ENCODE measurements at regions not wholly inside any gene's neighbourhood (a gene's known extent, or its start where the extent isn't known, plus 50 kb on each side); places are given as distances from the start of the nearest gene placed in this dataset.
"Not testable (repeated sequence)": the region's sequence is repeated elsewhere in the genome, so short reads cannot be mapped to it uniquely, and the experiment has no call there.

DNA sequence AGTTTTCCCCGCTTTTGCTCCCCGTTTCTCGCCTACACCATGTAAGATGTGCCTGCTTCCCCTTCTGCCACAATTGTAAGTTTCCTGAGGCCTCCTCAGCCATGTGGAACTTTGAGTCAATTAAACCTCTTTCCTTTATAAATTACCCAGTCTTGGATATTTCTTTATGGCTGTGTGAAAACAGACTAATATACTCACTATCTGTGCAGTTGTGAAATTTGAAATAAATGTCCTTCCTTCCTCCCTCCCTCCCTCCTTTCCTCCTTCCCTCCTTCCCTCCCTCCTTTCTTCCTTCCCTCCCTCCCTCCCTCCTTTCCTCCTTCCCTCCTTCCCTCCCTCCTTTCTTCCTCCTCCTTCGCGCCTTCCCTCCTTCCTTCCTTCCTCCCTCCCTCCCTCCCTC is 132.8 kb downstream of the RFPL4B start:
- not testable (repeated sequence) for H3K4me1 Mint-ChIP-seq; H3K36me3 ChIP-seq (ENCODE audit: insufficient read depth); H3K27me3 Mint-ChIP-seq (ENCODE audit: insufficient read depth, low read depth, poor library complexity); H3K27ac Mint-ChIP-seq; H4K20me1 ChIP-seq (replicated peaks; ENCODE audit: insufficient read depth); H3K9me2 ChIP-seq (ENCODE audit: insufficient read depth); H3K9me3 Mint-ChIP-seq; H3K27me3 ChIP-seq (ENCODE audit: insufficient read depth); DNase-seq (ENCODE audit: low spot score); H2AFZ ChIP-seq; H3K4me3 ChIP-seq; H3K79me2 ChIP-seq (replicated peaks; ENCODE audit: insufficient read depth); H3F3A ChIP-seq (replicated peaks; ENCODE audit: low read depth); H3K4me2 ChIP-seq; H3K27ac ChIP-seq (ENCODE audit: low read depth); H3K36me3 Mint-ChIP-seq (ENCODE audit: low read depth); H3K4me3 Mint-ChIP-seq; ATAC-seq; H3K4me1 ChIP-seq (ENCODE audit: insufficient read depth)

- H2AFZ ChIP-seq: no peak overlapping the region
- no peaks in the 10 kb centered on the region for H3K9me3 Mint-ChIP-seq
- no peak for TF ChIP-seq POLR2AphosphoS5 (IDR thresholded peaks at IDR 0.05; ENCODE audit: low read depth)
- TF ChIP-seq, protein P1, sequence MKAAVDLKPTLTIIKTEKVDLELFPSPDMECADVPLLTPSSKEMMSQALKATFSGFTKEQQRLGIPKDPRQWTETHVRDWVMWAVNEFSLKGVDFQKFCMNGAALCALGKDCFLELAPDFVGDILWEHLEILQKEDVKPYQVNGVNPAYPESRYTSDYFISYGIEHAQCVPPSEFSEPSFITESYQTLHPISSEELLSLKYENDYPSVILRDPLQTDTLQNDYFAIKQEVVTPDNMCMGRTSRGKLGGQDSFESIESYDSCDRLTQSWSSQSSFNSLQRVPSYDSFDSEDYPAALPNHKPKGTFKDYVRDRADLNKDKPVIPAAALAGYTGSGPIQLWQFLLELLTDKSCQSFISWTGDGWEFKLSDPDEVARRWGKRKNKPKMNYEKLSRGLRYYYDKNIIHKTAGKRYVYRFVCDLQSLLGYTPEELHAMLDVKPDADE (IDR thresholded peaks at IDR 0.05): no peak
- TF ChIP-seq EZH2 (IDR thresholded peaks at IDR 0.05; ENCODE audit: low read depth, unreplicated experiment): no peak
- no peak for TF ChIP-seq JUNB (IDR thresholded peaks at IDR 0.05; ENCODE audit: unreplicated experiment)
- TF ChIP-seq NANOG (IDR thresholded peaks at IDR 0.05; ENCODE audit: borderline replicate concordance): no peak
- TF ChIP-seq CREB1 (CRISPR knock-in tag; IDR thresholded peaks at IDR 0.05; ENCODE audit: low read depth): no peak
- no peak for TF ChIP-seq REST (IDR thresholded peaks at IDR 0.05; ENCODE audit: unreplicated experiment)
- TF ChIP-seq, protein P2, sequence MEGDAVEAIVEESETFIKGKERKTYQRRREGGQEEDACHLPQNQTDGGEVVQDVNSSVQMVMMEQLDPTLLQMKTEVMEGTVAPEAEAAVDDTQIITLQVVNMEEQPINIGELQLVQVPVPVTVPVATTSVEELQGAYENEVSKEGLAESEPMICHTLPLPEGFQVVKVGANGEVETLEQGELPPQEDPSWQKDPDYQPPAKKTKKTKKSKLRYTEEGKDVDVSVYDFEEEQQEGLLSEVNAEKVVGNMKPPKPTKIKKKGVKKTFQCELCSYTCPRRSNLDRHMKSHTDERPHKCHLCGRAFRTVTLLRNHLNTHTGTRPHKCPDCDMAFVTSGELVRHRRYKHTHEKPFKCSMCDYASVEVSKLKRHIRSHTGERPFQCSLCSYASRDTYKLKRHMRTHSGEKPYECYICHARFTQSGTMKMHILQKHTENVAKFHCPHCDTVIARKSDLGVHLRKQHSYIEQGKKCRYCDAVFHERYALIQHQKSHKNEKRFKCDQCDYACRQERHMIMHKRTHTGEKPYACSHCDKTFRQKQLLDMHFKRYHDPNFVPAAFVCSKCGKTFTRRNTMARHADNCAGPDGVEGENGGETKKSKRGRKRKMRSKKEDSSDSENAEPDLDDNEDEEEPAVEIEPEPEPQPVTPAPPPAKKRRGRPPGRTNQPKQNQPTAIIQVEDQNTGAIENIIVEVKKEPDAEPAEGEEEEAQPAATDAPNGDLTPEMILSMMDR (conservative IDR thresholded peaks at IDR 0.05; ENCODE audit: low read depth in 2 of 2): no peak
- TF ChIP-seq EZH2phosphoT487 (IDR thresholded peaks at IDR 0.05; ENCODE audit: unreplicated experiment): no peak
- no peak for TF ChIP-seq ZNF462 (CRISPR knock-in tag; IDR thresholded peaks at IDR 0.05)
- TF ChIP-seq ZNF114 (CRISPR knock-in tag; IDR thresholded peaks at IDR 0.05): no peak
- ATAC-seq (no peak), DNase-seq (ENCODE audit: low spot score) (no peak)
- no peaks in the 10 kb centered on the region for H3K4me1 ChIP-seq (ENCODE audit: insufficient read depth)
- no peaks in the 10 kb centered on the region for H3K4me1 Mint-ChIP-seq
- no peaks in the 10 kb centered on the region for H3K27me3 ChIP-seq (ENCODE audit: insufficient read depth)
- H3K79me2 ChIP-seq (replicated peaks; ENCODE audit: insufficient read depth): no peaks in the 10 kb centered on the region
- H3K4me3 Mint-ChIP-seq: no peak overlapping the region
- no peaks in the 10 kb centered on the region for H4K20me1 ChIP-seq (replicated peaks; ENCODE audit: insufficient read depth)
- H3K36me3 Mint-ChIP-seq (ENCODE audit: low read depth): no peaks in the 10 kb centered on the region
- no peaks in the 10 kb centered on the region for H3F3A ChIP-seq (replicated peaks; ENCODE audit: low read depth)
- no peaks in the 10 kb centered on the region for H3K36me3 ChIP-seq (ENCODE audit: insufficient read depth)
- H3K27me3 Mint-ChIP-seq (ENCODE audit: insufficient read depth, low read depth, poor library complexity): no peaks in the 10 kb centered on the region
- no peak overlapping the region for H3K4me3 ChIP-seq
- peaks cover 8% of the 10 kb centered on the region; the same call in 1 of the 2 replicates for H3K9me2 ChIP-seq (ENCODE audit: insufficient read depth)
- H3K27ac ChIP-seq (ENCODE audit: low read depth): no peak overlapping the region
- no peak overlapping the region for H3K4me2 ChIP-seq
- no peak overlapping the region for H3K27ac Mint-ChIP-seq
These were observed 133.4 kb downstream of the RFPL4B start for GRCh38 chr6:112480553-112480952.
